Peyer's patch (tissue), 4 donors: ENCODE measurements at regions not wholly inside any gene's neighbourhood (a gene's known extent, or its start where the extent isn't known, plus 50 kb on each side); places are given as distances from the start of the nearest gene placed in this dataset.

Source experiments
- DNase-seq, 3 donors: peaks; one replicate each; pipeline ENCODE4 v3.0.0-alpha.2; 2017 to 2019
- H3K27ac ChIP-seq, 4 donors: fragments of 200-600 bp; sonication (generic); one replicate each; pipeline ENCODE4 v1.5.1; 2016 to 2019
- H3K27me3 ChIP-seq, 2 donors: fragments of 200-600 bp; sonication (generic); one replicate each; pipeline ENCODE4 v1.5.1; 2019
- H3K36me3 ChIP-seq, 3 donors: fragments of 200-600 bp; sonication (generic); one replicate each; pipeline ENCODE4 v1.5.1; 2016 to 2019
- H3K4me1 ChIP-seq, 4 donors: fragments of 200-600 bp; sonication (generic); one replicate each; pipeline ENCODE4 v1.5.1; 2016 to 2019
- H3K4me3 ChIP-seq, 4 donors: fragments of 200-600 bp; sonication (generic); 1 replicate in 3 of 4; 2 replicates in 1 of 4; pipeline ENCODE4 v1.5.1; 2016 to 2019; ENCODE audit warnings: mild to moderate bottlenecking in 1 of 4
- H3K9me3 ChIP-seq, 4 donors: fragments of 200-600 bp; sonication (generic); one replicate each; pipeline ENCODE4 v1.5.1; 2016 to 2019; ENCODE audit warnings: mild to moderate bottlenecking in 1 of 4
- CTCF ChIP-seq, 6 experiments: fragments of 450-650 bp in 4 of 6; fragments of 200-600 bp in 2 of 6; sonication (generic) in 1 of 6; IDR thresholded peaks; one replicate each; pipeline ENCODE4 v1.5.1; 2017 to 2019; ENCODE audit warnings: antibody characterized with exemption in 6 of 6, mild to moderate bottlenecking in 3 of 6, moderate library complexity in 1 of 6
- POLR2A ChIP-seq, 2 donors: fragments of 450-650 bp; IDR thresholded peaks; one replicate each; pipeline ENCODE4 v1.5.1; 2017; ENCODE audit warnings: antibody characterized with exemption in 2 of 2, mild to moderate bottlenecking in 2 of 2, moderate library complexity in 2 of 2

GRCh38 chr5:89724379-89725095 lies 685.0 kb downstream of the CETN3 start:
- Histone ChIP-seq H3K36me3 (no peaks in the 10 kb centered on the region), H3K4me3 (no peak overlapping the region), H3K27ac (no peak overlapping the region), H3K4me1 (no peaks in the 10 kb centered on the region), H3K9me3 (no peaks in the 10 kb centered on the region), H3K27me3 (no peaks in the 10 kb centered on the region)
- no peak for DNase-seq
- no peak for TF ChIP-seq POLR2A (IDR thresholded peaks at IDR 0.05)
- TF ChIP-seq CTCF (IDR thresholded peaks at IDR 0.05), result no peak

GRCh38 chr5:89723907-89724306 lies 685.6 kb downstream of the CETN3 start:
- H3K9me3 ChIP-seq, result no peaks in the 10 kb centered on the region
- H3K4me3 ChIP-seq, result no peak overlapping the region
- H3K36me3 ChIP-seq, result no peaks in the 10 kb centered on the region
- no peak overlapping the region for H3K27ac ChIP-seq
- H3K27me3 ChIP-seq, result no peaks in the 10 kb centered on the region
- no peak for DNase-seq
- no peaks in the 10 kb centered on the region for H3K4me1 ChIP-seq
- TF ChIP-seq CTCF (IDR thresholded peaks at IDR 0.05) (no peak), POLR2A (IDR thresholded peaks at IDR 0.05) (no peak)

- no peaks in the 10 kb centered on the region for H3K27me3 ChIP-seq
- H3K4me3 ChIP-seq, result no peak overlapping the region
- no peaks in the 10 kb centered on the region for H3K36me3 ChIP-seq
- H3K9me3 ChIP-seq, result no peaks in the 10 kb centered on the region
- no peak for DNase-seq
- H3K27ac ChIP-seq, result no peak overlapping the region
- no peaks in the 10 kb centered on the region for H3K4me1 ChIP-seq
- TF ChIP-seq CTCF (IDR thresholded peaks at IDR 0.05), result no peak
- no peak for TF ChIP-seq POLR2A (IDR thresholded peaks at IDR 0.05)
Measured at GRCh38 chr5:89722538-89722937, 687.0 kb downstream of the CETN3 start.

GRCh38 chr5:89721931-89722330 lies 687.6 kb downstream of the CETN3 start:
- H3K9me3 ChIP-seq, result no peaks in the 10 kb centered on the region
- DNase-seq, result no peak
- no peaks in the 10 kb centered on the region for H3K4me1 ChIP-seq
- no peaks in the 10 kb centered on the region for H3K36me3 ChIP-seq
- no peak overlapping the region for H3K27ac ChIP-seq
- H3K4me3 ChIP-seq, result no peak overlapping the region
- no peak for TF ChIP-seq CTCF (IDR thresholded peaks at IDR 0.05)
- no peak for TF ChIP-seq POLR2A (IDR thresholded peaks at IDR 0.05)
- H3K27me3 ChIP-seq, result no peaks in the 10 kb centered on the region

GRCh38 chr5:89721353-89721752 lies 688.2 kb downstream of the CETN3 start:
- no peak for TF ChIP-seq POLR2A (IDR thresholded peaks at IDR 0.05)
- TF ChIP-seq CTCF (IDR thresholded peaks at IDR 0.05), result no peak
- H3K9me3 ChIP-seq, result no peaks in the 10 kb centered on the region
- no peaks in the 10 kb centered on the region for H3K36me3 ChIP-seq
- no peak overlapping the region for H3K27ac ChIP-seq
- no peak overlapping the region for H3K4me3 ChIP-seq
- no peak for DNase-seq
- H3K4me1 ChIP-seq, result no peaks in the 10 kb centered on the region
- no peaks in the 10 kb centered on the region for H3K27me3 ChIP-seq
